HG02759 (cell line): ENCODE measurements at regions not wholly inside any gene's neighbourhood (a gene's known extent, or its start where the extent isn't known, plus 50 kb on each side); places are given as distances from the start of the nearest gene placed in this dataset.
"Not testable (repeated sequence)": the region's sequence is repeated elsewhere in the genome, so short reads cannot be mapped to it uniquely, and the experiment has no call there.

ENCODE experiments used
- ATAC-seq: cut with Tn5 transposase; IDR thresholded peaks from one replicate; pipeline ENCODE4 v1.9.1; 2021; ENCODE audit warnings: mild to moderate bottlenecking, moderate library complexity; ENCODE audit not compliant: unreplicated experiment

DNA sequence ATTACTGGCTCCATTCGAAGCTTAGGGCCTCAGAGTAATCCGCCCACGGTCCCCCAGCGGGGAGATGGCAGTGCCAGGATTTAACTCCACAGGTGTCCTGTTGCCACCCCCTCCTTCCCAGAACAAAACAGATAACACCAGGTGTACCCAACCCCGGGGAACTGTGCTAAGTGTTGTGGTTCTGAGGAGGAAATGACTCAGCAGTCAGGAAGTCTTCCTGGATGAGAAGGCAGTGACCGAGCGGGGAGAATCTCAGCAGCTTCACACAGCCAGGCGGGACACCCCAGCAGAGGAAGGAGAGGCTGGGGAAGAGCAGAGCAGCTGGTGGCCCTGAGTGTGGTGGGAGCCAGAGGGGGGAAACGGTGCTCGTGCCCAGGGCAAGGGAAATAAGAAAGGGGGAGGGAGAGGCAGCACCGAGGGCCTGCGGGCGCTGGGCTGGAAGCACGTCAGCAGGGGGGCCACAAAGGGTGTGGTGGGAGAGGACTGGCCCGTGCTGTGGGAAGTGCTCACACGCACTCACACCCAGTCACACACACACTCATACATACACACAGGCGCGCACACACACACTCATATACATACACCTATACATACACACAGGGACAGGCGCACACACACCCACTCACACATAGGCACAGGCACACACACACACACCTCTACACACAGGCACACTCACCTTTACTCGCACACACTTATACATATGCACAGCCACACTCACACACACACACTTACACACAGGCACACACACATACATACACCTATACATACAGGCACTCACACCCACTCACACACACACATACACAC is 59.8 kb upstream of the CHST15 start:
- peak; percentile 80 for ATAC-seq

DNA sequence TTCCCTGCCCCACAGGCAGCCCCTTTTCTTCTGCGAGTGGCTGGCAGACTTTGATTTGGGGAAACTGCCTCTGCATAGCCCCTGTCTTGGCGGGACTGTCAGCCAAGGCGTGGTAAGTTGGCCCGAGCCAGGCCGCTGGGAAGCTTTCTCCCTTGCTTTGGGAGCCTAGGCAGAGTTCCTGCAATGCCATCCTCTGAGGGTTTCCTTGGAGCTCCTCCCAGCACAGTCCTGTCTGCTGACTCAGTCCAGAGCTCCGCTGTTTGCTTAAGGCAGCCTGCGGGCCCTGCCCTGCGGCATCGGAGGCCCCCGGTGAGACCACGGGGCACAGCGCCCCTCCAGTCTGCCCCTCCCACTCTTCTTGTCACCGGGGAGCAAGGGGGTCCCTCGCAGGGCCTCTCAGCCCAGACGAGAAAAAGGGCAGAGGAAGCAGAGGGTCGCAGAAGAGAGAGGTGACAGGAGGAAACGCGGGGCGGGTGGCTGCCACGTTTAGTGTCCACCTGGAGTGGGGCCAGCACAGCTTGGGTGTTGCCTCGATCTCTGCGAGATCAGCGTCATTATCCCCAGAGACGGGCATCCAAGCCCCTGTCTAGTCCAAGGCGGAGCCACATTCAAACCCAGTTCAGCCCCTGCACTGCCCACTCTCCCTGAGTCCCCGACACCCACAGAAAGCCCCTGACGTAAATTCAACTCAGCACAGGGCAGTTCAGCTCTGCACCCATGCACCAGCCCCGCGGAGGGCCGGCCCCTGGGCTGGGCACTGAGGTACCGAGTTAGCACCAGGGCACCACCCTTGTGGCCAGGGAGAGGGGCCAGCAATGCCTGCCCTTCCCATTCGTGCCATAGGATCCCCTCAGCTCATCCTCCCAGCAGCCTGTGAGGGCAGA is 59.0 kb upstream of the CHST15 start:
- ATAC-seq, result no peak

DNA sequence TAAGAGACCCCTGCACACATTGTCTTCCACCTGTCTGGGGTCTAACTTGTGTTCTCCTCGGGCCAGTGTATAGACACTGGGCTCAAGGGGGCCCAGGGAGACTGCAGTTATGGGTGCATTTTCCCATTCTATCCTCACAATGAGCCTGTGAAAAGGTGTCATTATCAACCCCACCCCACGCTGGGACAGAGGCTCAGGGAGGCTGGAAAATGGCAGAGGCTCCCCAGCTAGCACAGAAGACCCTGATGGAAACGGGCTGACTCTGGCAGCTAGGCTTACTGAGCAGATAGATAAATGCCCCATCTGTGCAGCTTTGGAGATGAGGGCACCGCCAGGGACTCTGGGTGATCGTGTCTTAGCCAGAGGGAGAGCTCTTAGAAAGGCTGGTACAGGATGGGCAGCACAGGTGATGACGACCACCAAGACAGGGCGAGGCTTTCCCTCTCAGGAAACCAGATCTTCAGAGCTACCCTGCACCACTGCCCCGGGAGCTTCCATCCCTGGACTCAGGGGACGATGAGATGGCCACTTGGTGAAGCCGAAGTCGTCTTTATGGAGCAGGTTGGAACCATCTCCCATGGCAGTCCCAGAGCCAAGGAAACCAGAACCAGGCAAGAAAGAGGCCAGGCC is 58.2 kb upstream of the CHST15 start:
- ATAC-seq, result no peak

DNA sequence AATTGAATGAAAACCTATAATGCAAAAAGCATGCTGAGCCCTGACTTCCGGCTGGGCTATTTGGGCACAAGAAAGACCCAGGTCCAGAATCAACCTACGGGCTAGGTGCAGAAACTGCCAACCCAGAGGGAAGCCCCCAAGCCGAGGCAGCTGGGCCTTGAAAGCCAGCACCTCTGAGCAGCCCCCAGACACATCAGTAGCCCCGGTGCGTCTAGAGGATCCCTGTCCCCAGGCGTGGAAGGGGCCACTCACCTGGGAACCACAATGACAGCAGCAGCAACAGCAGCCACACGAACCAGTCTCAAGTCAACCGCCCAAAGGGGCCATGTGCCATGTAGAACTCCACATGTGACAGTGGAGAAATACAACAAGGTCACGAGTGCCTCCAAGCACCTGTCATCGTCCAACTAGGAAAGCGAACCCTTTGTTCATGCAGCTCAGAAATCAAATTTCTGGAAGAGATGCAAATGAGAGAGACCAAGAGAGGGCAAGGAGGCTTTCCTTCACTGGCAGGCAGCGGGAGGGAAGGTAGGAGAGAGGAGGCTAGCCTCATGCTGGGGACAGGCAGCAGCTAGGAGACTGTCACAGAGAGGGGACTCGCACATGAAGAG is 57.5 kb upstream of the CHST15 start:
- no peak for ATAC-seq

DNA sequence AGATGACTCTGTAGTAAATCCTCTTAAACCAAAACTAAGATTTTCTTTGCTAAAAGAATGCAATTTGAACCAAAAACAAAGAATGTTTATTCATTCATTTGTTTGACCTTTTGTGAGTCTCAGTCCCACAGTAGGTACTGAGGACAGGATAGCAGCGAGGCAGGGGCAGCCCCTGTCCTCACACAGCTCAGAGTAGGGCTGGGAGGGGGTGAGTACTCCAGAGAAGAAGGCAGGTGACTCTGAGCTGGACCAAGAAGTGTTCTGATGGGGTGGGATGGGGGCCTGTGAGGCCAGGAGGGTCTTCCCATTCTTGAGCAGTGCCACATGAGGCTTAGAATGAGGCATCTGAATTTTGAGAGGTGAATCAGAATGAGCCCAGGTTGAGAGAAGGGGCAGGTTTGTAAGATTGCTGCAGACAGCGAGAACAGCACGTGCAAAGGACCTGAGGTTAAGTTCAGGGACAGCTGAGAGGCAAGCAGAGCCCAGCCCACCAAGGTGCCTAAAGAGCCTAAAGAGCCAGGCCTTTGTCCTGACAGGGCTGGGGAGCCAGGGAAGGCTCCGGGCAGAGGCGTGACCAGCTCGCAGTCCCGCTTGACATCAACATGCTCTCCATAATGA is 56.9 kb upstream of the CHST15 start:
- no peak for ATAC-seq

DNA sequence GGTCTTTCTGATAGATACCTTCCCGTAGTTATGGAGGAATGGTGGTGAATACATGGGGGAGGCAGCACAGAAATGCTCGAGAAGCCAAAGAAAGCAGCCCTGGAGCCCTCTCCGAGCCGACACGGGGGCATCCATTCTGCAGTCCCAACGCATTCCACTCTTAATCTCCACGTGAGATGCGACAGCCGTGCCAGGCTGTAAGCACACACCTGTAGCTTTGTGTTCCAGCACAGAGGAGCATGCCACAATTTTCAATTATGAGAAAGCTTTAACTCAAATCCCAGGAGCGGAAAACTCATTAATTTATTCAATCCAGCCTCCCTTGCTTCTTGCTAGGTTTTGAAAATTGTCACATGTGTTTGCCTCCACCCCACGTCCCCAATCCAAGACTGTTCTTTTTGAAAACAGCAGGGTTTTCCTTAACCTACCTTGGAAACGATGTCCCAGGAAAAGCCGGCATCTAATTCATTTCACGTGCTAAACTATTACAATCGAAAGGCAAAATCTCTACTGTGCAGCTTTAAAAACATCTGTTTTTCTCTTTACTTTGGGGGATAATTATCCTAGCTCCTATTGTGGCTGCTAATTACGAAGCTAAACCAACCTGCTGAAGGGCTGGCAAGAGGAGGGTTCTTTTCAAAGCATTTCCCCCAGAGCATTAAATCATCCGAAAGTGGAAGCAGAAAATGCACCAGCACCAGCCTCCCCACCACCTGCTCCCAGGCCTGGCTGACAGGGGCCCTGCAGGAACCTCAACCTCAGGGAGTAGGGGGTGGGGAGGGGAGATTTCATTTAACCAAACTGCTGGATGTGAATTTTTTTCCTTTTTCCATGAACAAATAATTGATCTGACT is 56.0 kb upstream of the CHST15 start:
- no peak for ATAC-seq

DNA sequence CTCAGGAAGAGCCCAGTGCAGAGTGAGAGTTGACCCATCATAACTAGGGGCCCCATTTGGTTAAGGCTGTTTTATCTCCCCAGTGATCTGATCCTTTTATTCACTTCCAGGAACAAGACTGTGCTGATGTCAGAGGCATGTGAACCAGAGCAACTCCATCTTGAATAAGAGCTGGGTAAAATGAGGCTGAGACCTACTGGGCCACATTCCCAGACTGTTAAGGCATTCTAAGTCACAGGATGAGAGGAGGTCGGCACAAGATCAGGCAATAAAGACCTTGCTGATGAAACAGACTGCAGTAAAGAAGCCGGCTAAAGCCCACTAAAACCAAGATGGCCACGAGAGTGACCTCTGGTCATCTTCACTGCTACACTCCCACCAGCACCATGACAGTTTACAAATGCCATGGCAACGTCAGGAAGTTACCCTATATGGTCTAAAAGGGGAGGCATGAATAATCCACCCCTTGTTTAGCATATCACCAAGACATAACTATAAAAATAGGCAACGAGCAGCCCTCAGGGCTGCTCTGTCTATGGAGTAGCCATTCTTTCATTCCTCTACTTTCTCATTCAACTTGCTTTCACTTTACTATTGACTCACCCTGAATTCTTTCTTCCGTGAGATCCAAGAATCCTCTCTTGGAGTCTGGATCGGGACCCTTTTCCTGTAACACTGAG is 55.3 kb upstream of the CHST15 start:
- not testable (repeated sequence) for ATAC-seq

DNA sequence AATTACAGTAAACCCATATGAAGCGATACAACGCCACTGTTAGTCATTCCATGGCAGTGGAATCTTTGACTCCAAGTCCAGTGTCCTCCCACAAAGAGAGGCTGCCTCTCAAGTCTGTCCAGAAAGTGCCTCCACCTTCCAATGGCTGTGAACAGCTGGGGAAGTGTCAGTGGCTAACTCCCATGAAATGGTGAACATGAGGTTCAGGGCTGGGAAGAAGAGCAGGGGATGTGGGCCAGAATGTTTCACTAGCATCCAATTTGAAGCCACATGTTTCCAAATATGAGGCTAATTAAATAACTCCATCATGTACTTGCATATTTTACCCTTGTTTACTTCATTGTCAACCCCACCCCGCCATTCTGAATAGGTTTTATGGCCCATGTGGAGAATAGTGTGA is 53.1 kb upstream of the CHST15 start:
- no peak for ATAC-seq

DNA sequence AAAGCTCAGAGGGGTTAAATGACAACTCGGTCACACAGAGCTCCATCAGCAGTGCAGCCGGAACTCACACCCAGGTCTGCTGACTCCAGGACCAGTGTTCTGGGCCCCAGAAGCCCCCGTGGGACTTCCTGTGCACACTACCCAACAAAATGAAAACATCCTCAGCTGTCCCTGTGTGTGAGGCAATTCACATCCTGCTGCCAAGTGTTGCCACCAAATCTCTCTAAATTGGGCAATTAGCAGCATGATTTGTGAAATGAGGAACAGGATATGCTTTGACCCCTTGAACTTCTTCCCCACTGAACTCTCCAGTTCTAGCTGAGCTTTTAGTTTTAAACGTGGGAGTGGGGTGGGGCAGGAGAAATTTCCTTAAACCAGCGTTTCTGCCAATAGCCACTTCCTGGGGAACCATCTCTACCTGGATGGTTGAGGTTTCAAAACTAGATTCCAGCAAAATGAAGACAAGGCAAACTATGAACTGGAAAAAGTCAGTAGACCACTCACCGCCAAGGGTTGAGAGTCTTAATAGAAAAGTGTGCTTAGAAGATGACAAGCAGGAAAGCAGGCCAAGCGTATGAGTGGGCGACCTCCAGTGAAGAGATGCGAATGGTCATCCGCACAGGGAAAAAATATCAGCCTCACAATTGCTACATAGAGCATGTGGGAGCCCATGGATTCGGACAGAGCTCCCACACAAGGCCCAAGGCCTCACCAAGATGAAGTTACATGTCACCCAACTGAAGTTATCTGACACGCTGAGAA is 51.9 kb upstream of the CHST15 start:
- no peak for ATAC-seq

DNA sequence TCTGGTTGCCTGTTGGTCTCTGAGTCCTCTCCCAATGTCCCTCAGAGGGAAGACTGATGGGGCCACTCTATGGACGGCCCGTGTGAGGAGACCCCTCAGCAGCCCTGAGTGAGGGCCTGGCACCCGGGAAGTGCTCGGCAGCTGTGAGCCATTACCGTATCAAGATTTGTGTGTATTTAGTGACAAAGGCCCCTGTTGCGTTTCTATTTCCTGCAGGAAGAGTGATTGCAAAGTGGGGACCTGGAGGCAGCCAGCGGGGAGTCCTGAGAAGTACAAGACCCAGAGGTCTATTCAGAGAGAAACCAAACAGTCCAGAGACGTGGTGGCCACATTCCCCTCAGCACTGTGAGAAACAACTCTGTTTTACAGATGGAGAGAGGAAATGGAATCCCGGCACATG is 51.1 kb upstream of the CHST15 start:
- ATAC-seq, result no peak

DNA sequence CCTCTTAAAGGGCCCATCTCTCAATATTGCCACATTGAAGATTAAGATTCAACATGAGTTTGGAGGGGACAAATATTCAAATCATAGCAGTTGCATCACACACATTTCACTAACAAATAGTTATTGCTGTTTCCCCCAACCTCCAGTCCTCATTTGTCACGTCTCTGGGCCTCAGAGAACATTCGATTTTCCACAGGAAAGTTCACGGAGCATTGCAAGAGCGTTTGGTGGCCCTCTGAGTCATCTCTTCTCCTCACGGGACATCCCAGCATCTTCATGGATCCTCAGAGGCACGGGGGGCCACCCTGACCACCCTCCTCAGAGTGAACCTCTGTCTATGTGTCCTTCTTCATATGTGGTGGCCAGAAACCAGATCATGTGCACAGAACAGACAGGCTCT is 50.3 kb upstream of the CHST15 start:
- ATAC-seq, result no peak
